ENCODE measurements at regions not wholly inside any gene's neighbourhood (a gene's known extent, or its start where the extent isn't known, plus 50 kb on each side); places are given as distances from the start of the nearest gene placed in this dataset.

DNA sequence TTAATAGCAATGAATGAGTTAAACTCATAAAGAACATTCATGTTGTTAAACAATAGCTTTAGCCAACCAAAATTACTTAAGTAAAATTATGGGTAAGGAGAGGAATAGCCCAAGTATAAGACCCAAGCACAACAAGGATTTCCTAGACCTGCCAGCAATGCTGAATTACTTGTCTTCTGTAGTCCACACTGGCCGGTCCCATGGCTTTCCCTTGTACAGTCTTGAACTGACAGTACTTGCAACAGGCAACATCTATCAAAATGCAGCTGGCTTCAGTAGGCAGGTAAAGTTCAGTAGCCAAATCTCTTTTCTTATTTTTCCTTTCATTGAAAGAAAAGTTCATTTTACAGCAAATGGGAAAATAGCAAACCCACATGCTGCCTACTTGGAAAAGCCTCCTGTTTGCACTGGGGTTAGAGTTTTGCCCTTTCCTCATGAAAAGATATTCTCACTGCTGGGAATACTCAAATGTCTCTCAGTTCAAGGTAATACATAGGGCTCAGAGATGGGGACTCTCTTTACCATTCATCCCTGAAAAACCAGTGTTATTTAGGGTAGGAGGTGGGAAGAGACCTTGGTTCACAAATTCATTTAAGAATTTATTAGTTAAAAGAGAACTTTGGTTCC, 222.8 kb downstream of the TTLL7 start:
- ATAC-seq = no peak
- no peak for DNase-seq
- intact Hi-C loops (cut with DNase I) = no loop called here

DNA sequence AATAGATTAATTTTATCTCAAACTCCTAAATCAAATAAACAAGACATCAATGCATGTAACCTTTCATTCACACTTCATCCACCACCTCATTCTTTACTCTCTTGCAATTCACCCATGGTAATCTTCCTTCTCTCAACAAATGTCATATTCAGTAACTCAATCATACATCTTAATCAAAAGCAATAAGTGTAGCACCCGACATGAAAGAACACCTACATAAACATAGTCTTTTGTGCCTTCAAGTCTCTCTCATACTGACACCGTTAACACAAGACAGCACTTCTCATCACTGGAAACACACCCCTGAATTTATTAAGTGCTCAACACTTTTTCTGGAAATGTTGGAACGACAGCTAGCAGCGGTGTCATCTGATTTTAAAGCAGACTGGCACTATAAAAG, 225.9 kb downstream of the TTLL7 start:
- intact Hi-C loops (cut with DNase I) = no loop called here
- ATAC-seq (no peak), DNase-seq (no peak)

DNA sequence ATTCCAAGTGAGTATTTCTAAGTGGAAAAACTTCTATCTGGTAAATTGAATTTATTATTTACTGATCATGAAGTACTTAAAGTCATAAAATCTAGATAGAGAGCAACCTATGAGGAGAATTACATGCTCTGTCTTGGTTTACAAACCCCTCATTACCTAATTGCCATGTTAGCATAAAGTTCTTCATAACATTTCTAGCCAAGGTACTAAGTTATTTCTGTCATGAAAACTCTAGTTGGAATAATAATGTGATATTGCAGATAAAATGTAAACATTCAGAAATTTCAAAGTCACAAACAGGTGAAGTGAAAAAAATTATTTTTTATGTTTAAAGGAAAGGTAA, 228.6 kb downstream of the TTLL7 start:
- ATAC-seq = no peak
- intact Hi-C loops (cut with DNase I) = no loop called here
- DNase-seq = no peak

DNA sequence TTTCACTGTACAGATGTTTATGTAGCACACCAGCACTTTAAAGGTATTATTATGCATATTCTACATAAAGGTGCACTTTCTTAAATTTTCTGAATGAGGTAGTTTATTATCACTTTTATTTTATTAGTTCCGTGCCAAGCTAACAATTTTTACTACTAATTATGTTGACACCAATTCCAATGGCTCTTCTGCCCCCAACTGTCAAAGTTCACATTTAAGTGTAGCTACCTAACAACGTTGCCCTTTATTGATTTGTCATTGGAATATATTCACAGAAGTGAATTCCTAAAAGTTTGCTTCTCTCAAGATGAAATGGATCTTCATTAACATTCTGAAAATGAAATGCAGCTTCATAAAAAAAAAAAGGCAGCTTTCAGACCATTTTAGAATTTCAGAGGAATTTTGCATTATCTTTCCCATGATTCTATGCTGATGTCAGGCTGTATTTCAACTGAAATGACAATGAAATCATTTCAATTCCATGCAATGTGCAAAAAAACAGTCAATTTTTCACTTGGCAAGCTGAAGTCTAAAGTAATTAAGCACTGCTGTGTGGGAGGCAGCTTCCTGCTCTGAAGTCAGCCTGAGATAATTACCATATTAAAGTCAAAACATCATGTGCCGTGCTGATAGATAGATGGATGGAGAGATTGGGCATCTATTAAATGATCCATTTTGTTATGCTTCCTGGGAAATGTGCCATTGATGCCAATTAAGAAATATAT, 229.2 kb downstream of the TTLL7 start:
- intact Hi-C loops (cut with DNase I) = no loop called here
- no peak for ATAC-seq

DNA sequence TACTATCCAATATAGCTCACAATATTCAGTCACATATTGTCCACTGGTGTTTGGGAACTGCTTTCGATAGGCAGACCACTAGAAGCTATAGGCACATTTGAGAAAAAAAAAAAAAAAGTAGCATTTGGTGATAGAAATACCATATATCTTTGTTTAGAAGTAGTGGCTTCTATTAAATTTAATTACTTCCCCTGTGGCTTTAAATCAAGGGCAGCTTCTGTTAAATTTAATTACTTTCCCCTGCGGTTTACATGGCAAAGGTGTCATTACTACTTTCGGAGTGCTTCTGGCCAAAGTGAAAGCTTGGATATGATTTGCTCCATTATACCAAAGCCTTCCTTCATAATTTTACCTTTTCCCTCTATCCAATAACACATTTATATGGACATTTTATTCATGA, 229.9 kb downstream of the TTLL7 start:
- ATAC-seq (no peak), DNase-seq (no peak)
- intact Hi-C loops (cut with DNase I) = no loop called here

More for the DNA sequence above, 229.2 kb downstream of the TTLL7 start:
- DNase-seq = no peak

DNA sequence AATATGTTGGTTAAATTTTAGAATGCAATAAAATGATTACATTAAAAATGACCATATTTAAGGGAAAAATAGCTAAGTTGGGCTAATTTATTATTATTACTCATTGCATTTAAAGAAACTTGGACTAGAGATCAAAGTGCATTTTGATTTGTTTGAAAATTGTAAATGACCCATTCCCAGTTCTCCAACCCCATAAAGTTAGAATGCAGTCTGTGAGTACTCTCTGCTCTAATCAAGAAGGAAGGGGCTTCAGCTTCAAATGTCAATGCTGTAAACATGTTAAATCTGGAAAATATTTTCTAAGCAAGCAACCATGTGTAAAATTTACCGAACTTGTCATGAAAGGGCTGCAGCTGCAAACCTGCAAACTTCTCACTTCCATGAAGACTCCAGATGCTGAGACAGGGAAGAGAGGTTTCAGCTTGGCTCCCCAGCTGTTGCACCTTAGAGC, 232.7 kb downstream of the TTLL7 start:
- ATAC-seq (no peak), DNase-seq (no peak)
- intact Hi-C loops (cut with DNase I) = no loop called here

DNA sequence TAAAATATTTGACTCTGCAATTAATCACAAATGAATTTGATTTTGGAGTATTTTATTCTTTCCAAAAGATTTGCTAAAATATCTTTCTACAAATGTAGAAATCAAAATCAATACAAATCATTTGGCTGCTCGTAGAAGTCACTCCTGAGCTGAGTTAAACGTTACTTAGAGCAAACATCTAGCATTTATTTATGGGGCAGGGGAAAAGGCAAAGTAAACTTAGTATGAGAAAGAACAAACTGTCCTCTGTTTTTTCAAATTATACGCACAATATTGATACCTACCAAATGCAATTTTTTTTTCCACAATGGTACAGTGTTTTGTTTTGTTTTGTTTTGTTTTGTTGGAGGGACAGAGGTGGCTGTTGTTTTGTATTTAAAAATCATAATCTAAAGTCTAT, 233.8 kb downstream of the TTLL7 start:
- ATAC-seq = no peak
- DNase-seq = no peak
- intact Hi-C loops (cut with DNase I) = no loop called here

DNA sequence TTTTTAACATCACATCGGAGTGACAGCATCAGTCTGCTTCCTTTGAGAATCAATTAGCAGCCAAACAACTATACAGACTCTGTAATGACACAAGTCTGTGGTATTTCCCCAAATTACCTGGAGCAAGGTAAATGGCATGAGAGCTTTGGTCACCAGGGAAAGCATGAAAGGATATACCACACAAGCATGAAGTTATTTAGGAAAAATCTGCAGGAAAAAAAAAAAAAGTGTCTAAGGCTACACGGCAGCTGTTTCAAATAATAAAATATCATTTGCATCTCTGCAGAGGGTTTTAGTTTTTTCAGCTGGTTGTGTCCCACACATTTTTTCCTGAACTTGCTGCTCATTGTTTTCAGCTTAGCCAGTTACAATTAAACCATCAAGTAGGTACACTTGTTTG, 234.7 kb downstream of the TTLL7 start:
- intact Hi-C loops (cut with DNase I) = no loop called here
- ATAC-seq (no peak), DNase-seq (no peak)

DNA sequence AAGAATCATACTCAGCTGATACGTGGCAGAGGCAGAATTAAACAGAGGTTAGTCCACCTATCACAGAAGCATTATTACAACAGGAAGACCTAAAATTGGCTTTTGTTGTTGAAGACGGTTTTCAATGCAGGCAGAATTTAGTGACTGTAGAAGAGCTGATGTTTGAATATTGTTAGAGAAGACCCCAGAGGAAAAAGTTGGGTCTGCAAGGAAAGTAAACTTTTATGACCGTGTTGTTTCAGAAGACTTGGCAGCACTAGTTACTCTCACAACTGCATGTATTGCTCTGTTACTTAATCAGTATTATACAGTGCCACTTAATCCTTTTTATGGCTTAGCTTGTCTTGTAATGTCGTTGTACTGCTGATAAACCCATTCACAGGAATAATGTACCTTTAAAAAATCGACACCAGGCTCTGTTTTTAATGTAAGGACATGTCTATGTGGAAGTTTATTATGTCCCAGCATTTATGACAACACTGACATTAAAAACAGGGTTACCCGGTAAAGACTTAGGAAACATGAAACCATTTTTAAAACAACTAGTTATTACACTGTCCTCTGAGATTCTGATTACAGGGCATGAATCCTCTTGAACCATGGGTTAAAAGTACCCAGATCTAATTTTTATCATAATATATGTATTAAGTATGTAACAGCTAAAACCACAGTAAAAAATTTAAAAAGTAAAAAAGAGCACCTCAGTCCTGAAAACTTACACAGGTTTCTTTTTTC, 235.4 kb downstream of the TTLL7 start:
- no peak for DNase-seq
- no peak for ATAC-seq
- intact Hi-C loops (cut with DNase I) = no loop called here

DNA sequence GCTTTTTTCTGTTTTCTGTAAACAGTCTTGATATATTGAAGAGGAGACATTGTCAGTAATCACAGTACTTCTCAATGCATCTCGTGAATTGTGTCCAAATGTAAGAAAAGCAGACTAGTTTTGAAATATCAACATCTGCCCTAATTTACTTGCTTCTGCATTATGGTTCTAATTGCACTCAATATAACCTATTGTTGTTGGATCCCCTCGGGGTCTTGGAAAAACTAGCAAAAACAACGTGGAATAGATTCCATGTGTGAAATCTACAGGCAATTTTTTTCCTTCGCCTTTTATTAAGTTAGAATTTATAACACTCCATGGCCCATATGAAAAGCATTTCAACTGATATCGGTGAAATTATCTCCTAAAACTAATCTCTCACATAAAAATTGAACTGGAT, 236.5 kb downstream of the TTLL7 start:
- DNase-seq = no peak
- ATAC-seq = no peak

DNA sequence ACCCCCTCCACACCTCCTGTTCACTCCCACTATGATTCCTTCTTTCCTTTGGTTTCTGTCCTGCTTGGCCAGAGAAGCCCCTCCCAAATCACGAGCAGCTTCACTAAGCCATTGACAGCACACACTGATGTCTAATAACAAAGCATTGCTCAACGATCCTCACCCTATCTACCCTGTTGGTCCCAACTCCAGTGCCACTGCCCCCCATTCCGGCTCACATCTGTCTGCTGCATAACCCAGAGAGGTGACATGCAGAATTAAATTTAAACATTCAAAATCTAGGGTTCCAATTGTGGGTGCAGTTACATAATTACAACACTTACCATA, 236.9 kb downstream of the TTLL7 start:
- intact Hi-C loops (cut with DNase I) = no loop called here
- no peak for DNase-seq
- no peak for ATAC-seq

More for the DNA sequence above, 236.5 kb downstream of the TTLL7 start:
- intact Hi-C loops (cut with DNase I) = no loop called here

DNA sequence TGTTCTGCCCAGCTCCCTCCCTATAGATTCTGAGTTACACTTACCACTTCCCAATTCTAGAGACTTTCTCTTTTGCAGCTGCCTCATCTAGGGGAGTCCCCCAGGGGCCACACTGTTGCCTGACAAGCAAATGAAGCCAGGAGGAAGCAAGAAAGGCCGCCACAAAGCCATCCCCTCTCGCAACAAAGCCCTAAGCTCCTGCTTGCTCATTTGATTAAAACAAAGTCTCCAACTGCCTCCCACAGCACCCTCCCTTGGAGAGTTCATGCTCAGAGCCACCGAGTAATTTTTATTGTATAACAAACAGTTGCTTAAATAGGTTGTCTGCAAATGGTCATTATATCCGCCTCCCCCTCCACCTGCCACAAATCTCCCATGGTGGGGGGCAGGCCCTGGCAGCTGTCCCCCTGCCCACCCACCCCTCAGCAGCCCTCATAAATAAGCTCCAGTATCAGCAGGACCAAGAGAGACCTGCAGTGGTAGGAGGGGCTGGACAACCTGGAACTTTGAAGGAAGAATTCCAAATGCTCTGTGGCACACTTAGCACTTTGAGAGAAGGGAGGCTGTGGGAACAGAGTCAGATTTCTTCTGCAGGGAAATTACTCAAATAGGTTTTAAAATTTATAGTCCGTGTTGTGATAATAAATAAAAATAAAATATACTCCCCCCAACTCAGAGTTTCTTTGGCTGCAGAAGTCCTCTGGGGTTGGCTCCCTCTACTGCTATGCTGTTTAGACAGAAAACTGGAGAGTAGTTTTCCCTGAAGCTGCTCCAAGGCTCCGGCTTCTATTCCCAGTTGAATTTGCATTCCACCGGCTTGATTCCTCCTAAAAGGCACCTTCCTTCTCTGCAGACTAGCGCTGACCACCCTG, 237.5 kb downstream of the TTLL7 start:
- intact Hi-C loops (cut with DNase I) = no loop called here
- ATAC-seq (no peak), DNase-seq (no peak)

DNA sequence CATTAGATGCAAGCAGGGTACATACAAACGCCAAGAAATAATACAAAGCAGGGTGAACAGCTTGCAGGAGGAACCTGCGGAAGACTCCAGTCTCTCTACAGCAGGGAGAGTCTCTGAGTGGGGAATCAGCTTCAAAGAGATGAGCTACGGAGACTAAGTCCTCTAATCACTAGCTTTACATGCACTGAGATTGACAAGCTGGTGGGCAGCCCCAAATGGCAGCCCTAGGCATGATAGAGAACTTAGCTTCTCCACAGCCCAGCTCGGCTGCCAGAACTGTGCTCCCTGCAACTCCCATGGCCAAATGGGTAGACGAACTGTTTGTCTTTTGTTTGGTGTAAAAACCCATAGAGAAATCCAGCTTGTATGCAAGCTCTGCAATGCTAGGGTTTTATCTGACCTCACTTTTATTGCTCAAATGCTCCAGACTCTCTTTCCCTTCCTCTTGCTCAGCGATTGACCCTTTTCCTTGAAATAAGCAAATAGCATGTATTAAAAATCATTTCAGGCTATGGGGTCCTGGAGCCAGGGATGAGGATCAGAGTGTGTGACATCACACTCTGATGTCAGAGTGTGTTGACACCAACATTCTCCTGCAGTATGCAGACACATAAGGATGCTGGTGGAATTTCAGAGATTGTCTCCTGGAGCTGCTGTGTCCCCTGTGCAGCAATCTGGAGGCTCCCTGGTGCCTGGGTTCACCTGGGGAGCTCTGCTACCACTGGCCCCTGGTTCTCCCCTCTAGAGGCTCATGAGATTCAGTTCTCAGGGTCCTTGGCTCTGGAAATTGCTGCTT, 238.5 kb downstream of the TTLL7 start:
- intact Hi-C loops (cut with DNase I) = no loop called here
- ATAC-seq (no peak), DNase-seq (no peak)

DNA sequence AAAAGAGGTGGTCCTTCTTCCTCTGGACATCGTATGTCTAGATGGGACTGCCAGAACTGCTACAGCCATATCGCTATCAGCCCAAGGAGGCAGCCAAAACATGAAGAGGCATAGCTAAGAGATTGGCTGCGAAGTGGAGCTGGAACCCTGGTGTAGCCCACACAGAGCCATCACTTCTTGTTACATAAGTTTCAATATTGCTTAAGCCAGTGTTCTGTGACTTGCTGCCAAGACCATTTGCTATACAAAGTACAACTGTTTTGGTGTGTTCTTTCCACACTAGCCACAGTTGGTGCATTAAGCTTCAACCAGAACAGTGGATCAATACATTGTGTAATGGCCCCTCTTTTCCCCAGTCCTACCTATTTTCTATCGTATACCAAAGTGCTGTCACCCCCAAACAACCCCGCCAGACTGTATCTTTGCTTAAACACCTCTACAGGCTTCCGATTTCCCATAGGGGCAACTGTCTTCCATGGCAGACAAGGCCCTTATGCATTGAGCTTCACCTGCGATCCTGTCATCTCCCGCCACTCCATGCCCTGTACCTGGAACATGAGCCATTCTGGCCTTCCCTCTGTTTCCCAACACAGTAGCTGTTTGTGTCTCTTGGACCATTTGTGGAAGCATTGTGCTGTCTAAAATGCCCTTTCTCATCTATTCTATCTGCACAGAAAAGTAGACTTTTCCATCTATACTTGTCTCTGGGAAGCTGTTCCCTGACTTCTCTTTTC, 241.8 kb downstream of the TTLL7 start:
- ATAC-seq = peak in 1 of 2 donors; percentile 56
- no peak for DNase-seq
- intact Hi-C loops (cut with DNase I) = no loop called here

DNA sequence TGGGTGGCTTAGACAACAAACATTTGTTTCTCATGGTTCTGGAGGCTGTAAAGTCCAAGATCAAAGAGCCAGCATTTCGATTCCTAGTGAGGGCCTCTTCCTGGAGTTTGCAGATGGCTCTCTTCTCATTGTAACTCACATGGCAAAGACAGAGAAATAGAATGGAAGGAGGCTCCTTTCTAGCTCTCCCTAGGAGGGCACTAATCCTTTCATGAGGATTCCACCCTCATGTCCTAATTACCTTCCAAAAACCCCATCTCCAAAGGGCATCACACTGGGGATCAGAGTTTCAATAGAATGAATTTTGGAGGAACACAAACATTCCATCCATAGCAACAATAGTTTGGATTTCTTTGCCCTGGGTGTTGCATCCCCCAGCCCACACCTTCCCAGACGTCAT, 247.3 kb downstream of the TTLL7 start:
- DNase-seq = no peak
- intact Hi-C loops (cut with DNase I) = no loop called here
- ATAC-seq = no peak

DNA sequence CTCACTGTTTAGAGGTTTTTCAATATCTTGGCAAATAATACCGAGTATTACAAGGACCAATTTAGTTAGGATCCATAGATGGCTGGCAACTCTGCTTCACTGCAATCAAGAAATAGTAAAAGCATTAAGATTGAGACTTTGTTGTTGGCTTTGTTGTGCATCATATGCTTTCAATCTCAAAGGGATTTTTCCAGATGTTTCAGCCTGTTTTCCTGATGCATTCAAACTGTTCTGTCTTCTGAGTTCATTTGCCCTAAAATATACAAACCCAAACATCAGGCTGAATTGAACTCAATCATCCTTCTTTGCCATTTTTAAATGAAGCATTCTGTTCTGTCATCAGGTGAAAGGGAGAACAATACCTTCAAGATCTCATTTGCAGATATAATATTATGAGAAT, 248.7 kb downstream of the TTLL7 start:
- no peak for DNase-seq
- intact Hi-C loops (cut with DNase I) = no loop called here
- ATAC-seq = no peak

DNA sequence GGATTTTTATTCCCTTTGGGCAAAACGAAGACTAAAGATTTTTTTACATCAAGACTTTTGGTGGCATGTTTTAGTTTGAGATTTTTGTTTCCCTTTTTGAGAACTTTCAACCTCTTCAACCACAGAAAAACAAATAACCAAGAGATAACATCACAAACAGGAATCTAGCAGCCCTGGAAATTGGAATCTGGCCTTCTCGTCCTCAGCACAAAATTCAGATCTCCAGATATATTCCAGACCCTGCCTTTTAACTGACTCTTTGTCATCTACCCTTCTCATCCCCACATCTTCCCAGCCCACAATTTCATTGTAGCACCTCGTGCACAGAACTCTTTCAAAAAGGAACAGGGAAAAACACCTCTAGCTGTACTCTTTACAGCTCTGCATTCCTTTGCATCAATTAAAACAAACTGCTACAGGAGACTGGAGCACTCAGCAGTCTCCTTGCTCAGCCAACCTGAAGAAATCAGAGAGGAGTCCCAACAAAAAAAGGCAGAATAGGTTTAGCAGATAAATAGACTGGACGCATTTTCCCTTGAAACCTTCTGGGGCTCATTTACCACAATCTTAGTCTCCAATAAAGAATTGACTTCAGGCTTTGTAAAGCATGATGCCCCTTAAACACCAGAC, 251.0 kb downstream of the TTLL7 start:
- ATAC-seq = no peak
- intact Hi-C loops (cut with DNase I) = no loop called here
- DNase-seq = no peak

DNA sequence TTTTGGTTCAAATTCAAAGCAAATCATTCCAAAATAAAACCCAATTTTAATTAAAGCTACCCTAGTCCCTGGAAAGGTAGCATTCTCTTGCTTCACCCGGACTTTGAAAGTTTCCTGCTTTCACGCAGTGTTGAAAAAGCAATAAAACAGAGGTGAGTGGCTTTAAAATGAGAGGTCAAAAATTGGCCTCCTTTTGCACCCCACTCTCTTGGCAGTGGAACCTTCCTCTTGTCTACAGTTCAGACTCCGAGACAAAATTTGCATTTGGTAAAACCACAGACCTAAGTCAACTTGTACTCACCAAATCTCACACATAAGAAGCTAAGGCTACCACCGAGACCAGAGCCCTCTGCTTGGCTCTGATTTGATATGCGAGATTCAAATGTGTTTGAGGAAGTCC, 252.7 kb downstream of the TTLL7 start:
- DNase-seq (no peak), ATAC-seq (no peak)
- intact Hi-C loops (cut with DNase I) = no loop called here

All from left cardiac atrium (tissue), 4 donors.